ENCODE measurements at regions not wholly inside any gene's neighbourhood (a gene's known extent, or its start where the extent isn't known, plus 50 kb on each side); places are given as distances from the start of the nearest gene placed in this dataset.
A peak's percentile ranks its signal among the peaks of the same experiment; 100 is the strongest.

GRCh38 chr18:68114989-68115388 lies 598.5 kb upstream of the DSEL start:
- no peak for DNase-seq (ENCODE audit: low read depth in 2 of 2)

- DNase-seq (ENCODE audit: low read depth in 2 of 2): no peak
Measured at GRCh38 chr18:68104036-68104435, 587.5 kb upstream of the DSEL start.

GRCh38 chr18:68103561-68103960 lies 587.0 kb upstream of the DSEL start:
- DNase-seq (ENCODE audit: low read depth in 2 of 2): no peak

GRCh38 chr18:68102117-68102516 lies 585.6 kb upstream of the DSEL start:
- no peak for DNase-seq (ENCODE audit: low read depth in 2 of 2)

- DNase-seq (ENCODE audit: low read depth in 2 of 2): no peak
Measured at GRCh38 chr18:68098655-68099054, 582.1 kb upstream of the DSEL start.

- DNase-seq (ENCODE audit: low read depth in 2 of 2): no peak
Measured at GRCh38 chr18:68086481-68086880, 570.0 kb upstream of the DSEL start.

GRCh38 chr18:68085251-68085650 lies 568.7 kb upstream of the DSEL start:
- no peak for DNase-seq (ENCODE audit: low read depth in 2 of 2)

GRCh38 chr18:68083776-68084175 lies 567.3 kb upstream of the DSEL start:
- no peak for DNase-seq (ENCODE audit: low read depth in 2 of 2)

GRCh38 chr18:68083131-68083530 lies 566.6 kb upstream of the DSEL start:
- peak; percentile 67 to 70 for DNase-seq (ENCODE audit: low read depth in 2 of 2)

GRCh38 chr18:68072744-68073143 lies 556.2 kb upstream of the DSEL start:
- no peak for DNase-seq (ENCODE audit: low read depth in 2 of 2)

GRCh38 chr18:68060871-68061270 lies 544.4 kb upstream of the DSEL start:
- DNase-seq (ENCODE audit: low read depth in 2 of 2): no peak

- DNase-seq (ENCODE audit: low read depth in 2 of 2): peak; percentile 32 to 47
Measured at GRCh38 chr18:68056936-68057335, 540.4 kb upstream of the DSEL start.

GRCh38 chr18:68054669-68055068 lies 538.1 kb upstream of the DSEL start:
- DNase-seq (ENCODE audit: low read depth in 2 of 2): no peak

GRCh38 chr18:68053290-68053689 lies 536.8 kb upstream of the DSEL start:
- DNase-seq (ENCODE audit: low read depth in 2 of 2): no peak

GRCh38 chr18:68041327-68041726 lies 524.8 kb upstream of the DSEL start:
- no peak for DNase-seq (ENCODE audit: low read depth in 2 of 2)

GRCh38 chr18:68040198-68040597 lies 523.7 kb upstream of the DSEL start:
- DNase-seq (ENCODE audit: low read depth in 2 of 2): no peak

GRCh38 chr18:68035774-68036522 lies 519.4 kb upstream of the DSEL start:
- DNase-seq (ENCODE audit: low read depth in 2 of 2): no peak

- DNase-seq (ENCODE audit: low read depth in 2 of 2): peak; percentile 58 to 69
Measured at GRCh38 chr18:68034296-68034695, 517.8 kb upstream of the DSEL start.

GRCh38 chr18:68033466-68033865 lies 516.9 kb upstream of the DSEL start:
- peak; percentile 24 to 49 for DNase-seq (ENCODE audit: low read depth in 2 of 2)

- no peak for DNase-seq (ENCODE audit: low read depth in 2 of 2)
Measured at GRCh38 chr18:68024716-68025115, 508.2 kb upstream of the DSEL start.

- no peak for DNase-seq (ENCODE audit: low read depth in 2 of 2)
Measured at GRCh38 chr18:68017385-68017784, 500.9 kb upstream of the DSEL start.

- no peak for DNase-seq (ENCODE audit: low read depth in 2 of 2)
Measured at GRCh38 chr18:67997496-67997895, 481.0 kb upstream of the DSEL start.

GRCh38 chr18:67995769-67996168 lies 479.2 kb upstream of the DSEL start:
- DNase-seq (ENCODE audit: low read depth in 2 of 2): no peak

- DNase-seq (ENCODE audit: low read depth in 2 of 2): no peak
Measured at GRCh38 chr18:67980241-67980640, 463.7 kb upstream of the DSEL start.
